H1 (cell line): ENCODE measurements at regions not wholly inside any gene's neighbourhood (a gene's known extent, or its start where the extent isn't known, plus 50 kb on each side); places are given as distances from the start of the nearest gene placed in this dataset.

Experiments used
- CTCF ChIA-PET: fragments of 300-600 bp; sonication (Branson Sonifier 250); formaldehyde crosslinking; loops from one replicate; lab custom pipeline; 2021; ENCODE audit not compliant: partially characterized antibody; lab: Charles Lee
- POLR2A ChIA-PET: fragments of 300-600 bp; sonication (Branson Sonifier 250); formaldehyde crosslinking; loops from one replicate; lab custom pipeline; 2021; ENCODE audit warnings: inconsistent platforms; ENCODE audit not compliant: partially characterized antibody; lab: Charles Lee
- DNase-seq, 2 experiments: peaks; one replicate each; pipeline versions ENCODE4 v3.0.0 to v3.0.0-alpha.2; 2010 to 2022; ENCODE audit warnings: low spot score in 2 of 2, low read depth in 1 of 2, mixed read lengths in 1 of 2
- FAIRE-seq: peaks from 2 replicates; lab custom pipeline; 2011; peaks lifted over from hg19 to GRCh38; lab: Jason Lieb, UNC
- H2AFZ ChIP-seq: 2 replicates; pipeline ENCODE4 v1.8.1; 2012; ENCODE audit warnings: low read length, inconsistent platforms
- H2AK5ac ChIP-seq: 2 replicates; pipeline ENCODE4 v1.6.1; 2013; ENCODE audit warnings: low read depth, low read length
- H2BK120ac ChIP-seq: replicated peaks from 2 replicates; pipeline ENCODE3; 2013; ENCODE audit warnings: low read depth, low read length, inconsistent platforms
- H2BK12ac ChIP-seq: 2 replicates; pipeline ENCODE4 v1.6.1; 2013; ENCODE audit warnings: low read depth, low read length
- H2BK15ac ChIP-seq: 2 replicates; pipeline ENCODE4 v1.6.1; 2013; ENCODE audit warnings: low read length
- H2BK20ac ChIP-seq: 2 replicates; pipeline ENCODE4 v1.6.1; 2013; ENCODE audit warnings: low read length
- H2BK5ac ChIP-seq: 2 replicates; pipeline ENCODE4 v1.6.1; 2013; ENCODE audit warnings: low read depth, low read length
- H3K14ac ChIP-seq: 2 replicates; pipeline ENCODE4 v1.6.1; 2013; ENCODE audit warnings: inconsistent platforms; ENCODE audit not compliant: insufficient read length
- H3K18ac ChIP-seq: 2 replicates; pipeline ENCODE4 v1.6.1; 2013; ENCODE audit warnings: low read length; ENCODE audit errors: extremely low read depth
- H3K23ac ChIP-seq: 2 replicates; pipeline ENCODE4 v1.6.1; 2013; ENCODE audit warnings: inconsistent platforms; ENCODE audit not compliant: insufficient read length
- H3K23me2 ChIP-seq: 2 replicates; pipeline ENCODE4 v1.6.1; 2013; ENCODE audit warnings: low read depth, low read length
- H3K27ac ChIP-seq: 2 replicates; pipeline ENCODE4 v1.6.1; 2011; ENCODE audit warnings: low read depth, low read length, inconsistent platforms
- H3K27me3 ChIP-seq, 4 experiments: replicated peaks in 1 of 4; 1 replicate in 1 of 4; 2 replicates in 3 of 4; pipeline versions ENCODE4 v1.6.1 to v1.8.1; 2011 to 2013; ENCODE audit warnings: low read length in 3 of 4, mild to moderate bottlenecking in 3 of 4, inconsistent platforms in 2 of 4, mixed read lengths in 2 of 4, moderate library complexity in 1 of 4; ENCODE audit not compliant: control insufficient read depth in 3 of 4, insufficient read depth in 3 of 4; ENCODE audit errors: extremely low read depth in 1 of 4
- H3K36me3 ChIP-seq, 4 experiments: 2 replicates each; pipeline versions ENCODE4 v1.6.1 to v1.8.1; 2011 to 2013; ENCODE audit warnings: mild to moderate bottlenecking in 4 of 4, low read length in 3 of 4, moderate library complexity in 2 of 4, control low read depth in 1 of 4, inconsistent platforms in 1 of 4; ENCODE audit not compliant: insufficient read depth in 4 of 4, control insufficient read depth in 2 of 4
- H3K4ac ChIP-seq: replicated peaks from 2 replicates; pipeline ENCODE3; 2013; ENCODE audit warnings: low read length, low read depth, mixed read lengths, inconsistent platforms; ENCODE audit not compliant: insufficient read length
- H3K4me1 ChIP-seq, 4 experiments: replicated peaks in 1 of 4; 1 replicate in 1 of 4; 2 replicates in 3 of 4; pipeline versions ENCODE4 v1.6.1 to v1.8.1; 2011 to 2013; ENCODE audit warnings: low read length in 3 of 4, inconsistent platforms in 2 of 4, mixed read lengths in 1 of 4; ENCODE audit not compliant: insufficient read depth in 4 of 4, control insufficient read depth in 3 of 4
- H3K4me2 ChIP-seq, 2 experiments: 2 replicates each; pipeline versions ENCODE4 v1.6.1 to v1.8.1; 2011 to 2013; ENCODE audit warnings: low read depth in 2 of 2, low read length in 2 of 2, control low read depth in 1 of 2, inconsistent platforms in 1 of 2, mild to moderate bottlenecking in 1 of 2; ENCODE audit not compliant: insufficient read depth in 1 of 2
- H3K4me3 ChIP-seq, 4 experiments: fragments of 200-600, 300-600 bp in 1 of 4; sonication (generic), shearing (Covaris generic), sonication (Bioruptor Twin) in 1 of 4; 2 replicates each; pipeline versions ENCODE4 v1.5.1 to v1.8.1; 2011 to 2016; ENCODE audit warnings: low read length in 4 of 4, low read depth in 3 of 4, control low read depth in 2 of 4, inconsistent platforms in 2 of 4, mild to moderate bottlenecking in 2 of 4, mixed read lengths in 1 of 4, moderate library complexity in 1 of 4; ENCODE audit not compliant: insufficient read depth in 2 of 4; ENCODE audit errors: extremely low read depth in 1 of 4
- H3K56ac ChIP-seq: replicated peaks from 2 replicates; pipeline ENCODE3; 2013; ENCODE audit warnings: low read depth, mild to moderate bottlenecking, mixed read lengths, low read length, inconsistent platforms; ENCODE audit not compliant: insufficient read length
- H3K79me1 ChIP-seq: 2 replicates; pipeline ENCODE4 v1.6.1; 2013; ENCODE audit warnings: low read depth, low read length, control low read depth
- H3K79me2 ChIP-seq, 2 experiments: 2 replicates each; pipeline versions ENCODE4 v1.6.1 to v1.8.1; 2012 to 2013; ENCODE audit warnings: low read length in 2 of 2, mild to moderate bottlenecking in 2 of 2, inconsistent platforms in 1 of 2; ENCODE audit not compliant: insufficient read depth in 2 of 2, control insufficient read depth in 1 of 2
- H3K9ac ChIP-seq, 4 experiments: replicated peaks in 1 of 4; 1 replicate in 1 of 4; 2 replicates in 3 of 4; pipeline versions ENCODE4 v1.6.1 to v1.8.1; 2011 to 2013; ENCODE audit warnings: low read depth in 3 of 4, low read length in 3 of 4, control low read depth in 2 of 4, mild to moderate bottlenecking in 2 of 4, moderate library complexity in 2 of 4, inconsistent platforms in 1 of 4; ENCODE audit errors: extremely low read depth in 1 of 4
- H3K9me3 ChIP-seq, 2 experiments: 2 replicates each; pipeline versions ENCODE4 v1.6.1 to v1.8.1; 2012 to 2013; ENCODE audit warnings: mild to moderate bottlenecking in 2 of 2, moderate library complexity in 2 of 2, control low read depth in 1 of 2, inconsistent platforms in 1 of 2, low read depth in 1 of 2, low read length in 1 of 2, mixed read lengths in 1 of 2; ENCODE audit not compliant: insufficient read depth in 2 of 2
- H4K20me1 ChIP-seq, 2 experiments: replicated peaks in 1 of 2; 2 replicates each; pipeline versions ENCODE3 to v1.8.1; 2011 to 2013; ENCODE audit warnings: inconsistent platforms in 2 of 2, low read length in 2 of 2, mild to moderate bottlenecking in 1 of 2; ENCODE audit not compliant: insufficient read depth in 2 of 2, control insufficient read depth in 1 of 2
- H4K5ac ChIP-seq: 2 replicates; pipeline ENCODE4 v1.6.1; 2013; ENCODE audit warnings: low read length, low read depth, mixed read lengths, inconsistent platforms; ENCODE audit not compliant: insufficient read length
- H4K8ac ChIP-seq: 2 replicates; pipeline ENCODE4 v1.8.0; 2013; ENCODE audit warnings: mild to moderate bottlenecking, moderate library complexity, low read length, inconsistent platforms; ENCODE audit not compliant: insufficient read depth; ENCODE audit errors: extremely low read depth
- H4K91ac ChIP-seq: replicated peaks from 2 replicates; pipeline ENCODE3; 2013; ENCODE audit warnings: low read length, mixed read lengths, inconsistent platforms; ENCODE audit not compliant: insufficient read length
- CTCF ChIP-seq, 3 experiments: IDR thresholded peaks; 1 replicate in 2 of 3; 2 replicates in 1 of 3; pipeline versions ENCODE4 v1.5.1 to v1.6.1; 2011; ENCODE audit warnings: low read length in 3 of 3, mild to moderate bottlenecking in 3 of 3, inconsistent platforms in 2 of 3, low read depth in 1 of 3, moderate library complexity in 1 of 3; ENCODE audit not compliant: insufficient read depth in 1 of 3; ENCODE audit errors: control extremely low read depth in 1 of 3
- RAD21 ChIP-seq, 2 experiments: IDR thresholded peaks in 1 of 2; conservative IDR thresholded peaks in 1 of 2; 2 replicates each; pipeline ENCODE4 v1.6.1; 2011; ENCODE audit warnings: low read depth in 2 of 2, low read length in 2 of 2, improper control_type of control experiment in 1 of 2, inconsistent platforms in 1 of 2, mild to moderate bottlenecking in 1 of 2, moderate library complexity in 1 of 2
- SIN3A ChIP-seq, 2 experiments: IDR thresholded peaks in 1 of 2; conservative IDR thresholded peaks in 1 of 2; 2 replicates each; pipeline ENCODE4 v1.6.1; 2011 to 2012; ENCODE audit warnings: low read length in 2 of 2, improper control_type of control experiment in 1 of 2, low read depth in 1 of 2, mild to moderate bottlenecking in 1 of 2
- WGBS, 2 experiments: shearing (Covaris generic) in 1 of 2; methylation state at CpG; one replicate each; pipeline versions ENCODE4 v1.1.6 to v1.1.7; 2013 to 2015; ENCODE audit warnings: low lambda C conversion rate in 2 of 2, mixed read lengths in 2 of 2, inconsistent platforms in 1 of 2, low coverage in 1 of 2, missing lambda C conversion rate in 1 of 2; ENCODE audit not compliant: insufficient replicate concordance in 2 of 2, insufficient coverage in 1 of 2, insufficient read length in 1 of 2; ENCODE audit errors: extremely low coverage in 1 of 2, missing lambda C conversion rate in 1 of 2; 5-methylcytosine and 5-hydroxymethylcytosine counted together

GRCh38 chr2:23002234-23002633 is 382.7 kb upstream of the KLHL29 start:
- H2BK20ac ChIP-seq: no peak overlapping the region
- peak in 1 of 3 experiments; percentile 15; a peak in 1 of 4 replicates for TF ChIP-seq CTCF (IDR thresholded peaks at IDR 0.05; ENCODE audit: control extremely low read depth in 1 of 3, insufficient read depth in 1 of 3, low read depth in 1 of 3, low read length in 3 of 3)
- no peak for TF ChIP-seq SIN3A (conservative IDR thresholded peaks at IDR 0.05 in 1 of 2, IDR thresholded peaks at IDR 0.05 in 1 of 2; ENCODE audit: low read depth in 1 of 2, low read length in 2 of 2)
- peak; percentile 14 to 35; a peak in 3 of 4 replicates for TF ChIP-seq RAD21 (IDR thresholded peaks at IDR 0.05 in 1 of 2, conservative IDR thresholded peaks at IDR 0.05 in 1 of 2; ENCODE audit: low read depth in 2 of 2, low read length in 2 of 2)
- TF ChIP-seq, all 59 proteins: peak for 2
- Histone ChIP-seq H4K20me1 (no peaks in the 10 kb centered on the region), H2BK120ac (no peak overlapping the region), H4K8ac (no peak overlapping the region), H2BK12ac (no peak overlapping the region), H3K4me3 (no peak overlapping the region), H3K14ac (no peak overlapping the region), H3K4ac (no peak overlapping the region), H3K23ac (no peak overlapping the region), H3K27me3 (no peaks in the 10 kb centered on the region), H2AK5ac (no peak overlapping the region), H2AFZ (no peak overlapping the region), H2BK5ac (no peak overlapping the region), H3K36me3 (no peaks in the 10 kb centered on the region), H3K56ac (no peak overlapping the region), H3K23me2 (no peaks in the 10 kb centered on the region), H3K79me2 (no peaks in the 10 kb centered on the region), H3K27ac (no peak overlapping the region), H3K9ac (no peak overlapping the region), H4K91ac (no peak overlapping the region), H3K4me2 (no peak overlapping the region), H3K4me1 (no peaks in the 10 kb centered on the region), H3K9me3 (no peaks in the 10 kb centered on the region), H3K18ac (no peak overlapping the region), H2BK15ac (no peak overlapping the region), H3K79me1 (no peaks in the 10 kb centered on the region), H4K5ac (no peak overlapping the region)
- POLR2A ChIA-PET: no interaction called here
- CTCF ChIA-PET: interaction anchor here (1.0 kb wide), 1 partner anchor 11 kb away, joined by 3 read pairs; no protein-coding TSS in a partner anchor
- no peak for DNase-seq
- 89% methylated on average over 1 of the region's 1 CpG; no CpG with 5 or more reads in 1 of the 2 experiments for WGBS, 2 experiments
- no peak for FAIRE-seq
